Coronary artery (tissue), 2 donors: ENCODE measurements at regions not wholly inside any gene's neighbourhood (a gene's known extent, or its start where the extent isn't known, plus 50 kb on each side); places are given as distances from the start of the nearest gene placed in this dataset.

Experiments
- DNase-seq: peaks from one replicate; pipeline ENCODE4 v3.0.0-alpha.2; 2017; ENCODE audit warnings: low spot score
- H3K27ac ChIP-seq, 2 donors: fragments of 200-600 bp; sonication (generic); one replicate each; pipeline ENCODE4 v1.5.1; 2016 to 2019
- H3K4me3 ChIP-seq: fragments of 200-600 bp; sonication (generic); 2 replicates; pipeline ENCODE4 v1.5.1; 2016; ENCODE audit warnings: mild to moderate bottlenecking, moderate library complexity
- CTCF ChIP-seq: fragments of 200-600 bp; sonication (generic); IDR thresholded peaks from one replicate; pipeline ENCODE4 v1.5.1; 2019; ENCODE audit warnings: antibody characterized with exemption

- no peak overlapping the region for H3K4me3 ChIP-seq
- no peak for TF ChIP-seq CTCF
- H3K27ac ChIP-seq: peak overlapping the region in 1 of 2 donors; percentile 78
Measured at GRCh38 chr12:124687174-124687902, 119.9 kb upstream of the NCOR2 start.

DNA sequence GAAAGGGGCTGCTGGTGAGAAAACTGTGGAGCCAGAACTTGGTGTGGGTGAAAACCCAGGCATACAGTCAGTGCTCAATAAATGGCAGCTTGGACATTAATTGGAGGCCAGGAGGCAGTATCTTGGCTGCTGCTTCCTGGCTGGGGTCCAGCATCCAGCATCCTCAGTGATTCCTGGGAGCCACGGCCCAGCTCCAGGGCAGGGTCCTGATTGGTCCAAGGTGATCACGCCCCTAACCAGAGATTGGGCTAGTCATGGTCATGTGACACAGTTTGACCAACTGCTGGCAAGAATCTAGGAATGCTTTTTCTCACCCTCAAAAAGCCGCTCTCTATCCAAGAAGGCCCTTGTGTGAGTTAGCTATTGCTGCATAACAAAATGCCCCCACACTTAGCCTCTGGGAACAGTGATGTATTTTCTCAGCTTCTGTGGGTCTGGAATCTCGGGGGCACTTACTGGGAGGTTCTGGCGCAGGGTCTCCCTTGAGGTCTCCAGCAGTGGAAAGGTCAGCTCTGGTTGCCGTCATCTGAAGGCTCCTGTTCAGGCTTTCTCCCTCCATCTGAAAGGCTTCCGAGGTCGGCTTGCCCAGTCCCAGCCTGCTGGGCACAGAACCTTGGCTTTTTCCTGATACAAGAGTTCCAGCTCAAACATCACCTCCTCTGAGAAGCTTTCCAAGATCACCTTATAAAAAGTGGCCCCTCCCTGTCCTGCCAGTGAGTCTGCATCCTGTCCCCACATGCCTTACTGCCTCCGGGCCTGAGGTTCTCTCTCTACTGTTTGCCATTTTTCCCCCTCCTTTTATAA is 119.2 kb upstream of the NCOR2 start:
- Histone ChIP-seq H3K4me3 (no peak overlapping the region), H3K27ac (peak overlapping the region in 1 of 2 donors; percentile 88)
- no peak for TF ChIP-seq CTCF
- no peak for DNase-seq

More at GRCh38 chr12:124687174-124687902, 119.9 kb upstream of the NCOR2 start:
- DNase-seq: no peak

DNA sequence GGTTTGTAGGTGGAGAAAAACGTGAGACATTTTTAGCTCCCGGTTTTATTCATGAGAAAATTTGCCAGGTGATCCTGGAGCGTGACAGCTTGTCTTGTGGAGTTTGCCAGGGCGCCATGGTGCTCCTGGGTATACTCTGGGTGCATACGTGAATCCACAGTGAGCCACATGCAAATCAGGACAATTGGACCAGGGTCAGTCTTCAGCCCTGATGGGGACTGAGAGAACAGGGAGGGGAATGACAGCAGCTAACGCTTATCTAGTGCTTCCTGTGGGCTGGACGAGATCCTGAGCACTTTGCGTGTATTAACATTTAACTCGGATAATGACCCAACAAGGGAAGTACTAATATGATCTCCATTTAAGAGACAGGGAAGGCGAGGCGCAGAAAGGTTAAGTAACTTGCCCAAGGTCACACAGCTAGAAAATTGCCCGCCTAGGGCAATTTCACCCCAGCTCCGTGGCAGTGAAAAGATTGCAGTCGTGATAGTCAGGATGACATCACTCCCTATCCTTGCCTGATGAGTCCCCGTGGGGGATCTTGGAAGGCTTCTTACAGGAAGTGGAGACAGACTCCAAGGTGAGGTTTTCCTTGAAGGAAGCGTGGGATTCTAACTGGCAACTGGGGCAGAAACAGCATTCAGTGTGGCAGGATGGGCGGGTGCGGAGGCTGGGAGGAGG is 118.4 kb upstream of the NCOR2 start:
- no peak for DNase-seq
- Histone ChIP-seq H3K27ac (peak overlapping the region; percentile 51 to 88), H3K4me3 (peak overlapping the region; percentile 58)
- TF ChIP-seq CTCF: no peak

DNA sequence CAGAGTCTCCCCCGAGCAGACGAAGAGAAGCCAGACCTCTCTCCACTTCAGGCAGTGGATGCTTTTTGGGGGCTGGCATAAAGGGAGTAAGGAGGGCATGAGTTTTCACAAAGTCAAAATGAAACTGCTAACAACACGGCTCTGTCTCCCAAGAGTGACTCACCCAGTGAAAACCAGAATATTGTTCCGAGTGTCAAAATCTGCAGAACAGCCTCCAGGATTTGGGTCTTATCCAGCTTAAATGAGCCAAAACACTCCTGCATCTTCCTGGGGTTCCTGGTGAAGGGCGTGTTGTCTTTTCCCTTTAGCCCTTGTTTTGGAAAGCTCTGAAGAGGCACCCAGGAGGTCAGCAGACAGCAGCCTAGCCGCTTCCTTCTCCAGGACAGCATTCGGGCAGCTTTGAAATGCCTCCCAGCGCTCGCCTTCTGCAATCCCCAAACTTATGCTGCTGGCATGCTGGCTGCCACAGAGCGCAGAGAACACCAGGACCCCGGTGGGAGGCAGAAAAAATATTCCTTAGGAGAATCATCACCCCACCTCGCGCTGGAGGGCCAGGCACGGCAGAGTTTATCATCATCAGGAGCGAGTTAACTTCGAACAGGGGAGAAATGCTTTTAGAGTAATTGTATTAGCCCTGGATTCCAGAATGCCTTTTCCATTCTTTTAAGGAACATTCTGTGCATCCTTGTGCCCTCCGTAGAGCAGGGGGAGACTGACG is 117.7 kb upstream of the NCOR2 start:
- TF ChIP-seq CTCF: no peak
- peak overlapping the region; percentile 58 for H3K4me3 ChIP-seq
- peak overlapping the region; percentile 51 to 88 for H3K27ac ChIP-seq
- no peak for DNase-seq

- Histone ChIP-seq H3K4me3 (peak overlapping the region; percentile 58), H3K27ac (peak overlapping the region; percentile 51 to 88)
- no peak for DNase-seq
- TF ChIP-seq CTCF: no peak
Measured at GRCh38 chr12:124684496-124684895, 117.1 kb upstream of the NCOR2 start.
